ENCODE measurements at regions not wholly inside any gene's neighbourhood (a gene's known extent, or its start where the extent isn't known, plus 50 kb on each side); places are given as distances from the start of the nearest gene placed in this dataset.
"Not testable (repeated sequence)": the region's sequence is repeated elsewhere in the genome, so short reads cannot be mapped to it uniquely, and the experiment has no call there.

GRCh38 chr9:30039712-30040111, 2344.7 kb upstream of the ACO1 start:
- intact Hi-C loops (cut with DNase I) = loop anchor here in 1 of 10 donors (10.0 kb wide), 1 partner anchor 55 kb away; no protein-coding TSS in a partner anchor
- H3K4me1 ChIP-seq = no peaks in the 10 kb centered on the region
- H3K27me3 ChIP-seq = no peaks in the 10 kb centered on the region
- TF ChIP-seq CTCF (IDR thresholded peaks at IDR 0.05) = no peak
- ATAC-seq (no peak), DNase-seq (no peak)
- H3K36me3 ChIP-seq = no peaks in the 10 kb centered on the region
- H3K27ac ChIP-seq = no peak overlapping the region
- H3K9me3 ChIP-seq = no peaks in the 10 kb centered on the region
- H3K4me3 ChIP-seq = no peak overlapping the region
- WGBS, 2 donors = 57 to 61% methylated on average over 1 of the region's 1 CpG

DNA sequence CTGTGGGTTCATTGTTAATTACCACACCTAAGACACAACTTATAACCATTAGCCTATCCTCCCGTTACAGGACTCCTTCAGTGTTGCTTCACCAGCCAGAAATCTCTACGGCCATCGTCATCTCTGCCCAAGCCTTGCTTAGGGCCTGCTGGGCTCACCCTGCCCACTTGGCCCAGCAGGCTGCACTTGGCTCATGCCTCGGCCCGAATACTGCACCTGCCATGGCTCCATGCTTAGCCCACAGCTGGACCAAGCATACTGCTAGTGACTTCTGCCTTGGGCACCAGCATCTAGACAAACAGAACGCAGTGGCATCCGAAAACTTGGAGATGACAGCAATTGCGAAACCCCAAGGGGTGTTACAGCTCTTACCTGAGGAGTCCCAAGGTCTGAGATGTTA, 2336.0 kb upstream of the ACO1 start:
- Histone ChIP-seq H3K27ac (no peak overlapping the region), H3K9me3 (peaks cover 0 to 2% (median 0%) of the 10 kb centered on the region in 11 donors), H3K27me3 (no peaks in the 10 kb centered on the region), H3K4me1 (no peaks in the 10 kb centered on the region), H3K4me3 (no peak overlapping the region), H3K36me3 (no peaks in the 10 kb centered on the region)
- no peak for ATAC-seq
- 72 to 85% methylated on average over 8 of the region's 8 CpGs for WGBS, 2 donors
- no peak for TF ChIP-seq CTCF (IDR thresholded peaks at IDR 0.05)
- no peak for DNase-seq
- intact Hi-C loops (cut with DNase I) = no loop called here

DNA sequence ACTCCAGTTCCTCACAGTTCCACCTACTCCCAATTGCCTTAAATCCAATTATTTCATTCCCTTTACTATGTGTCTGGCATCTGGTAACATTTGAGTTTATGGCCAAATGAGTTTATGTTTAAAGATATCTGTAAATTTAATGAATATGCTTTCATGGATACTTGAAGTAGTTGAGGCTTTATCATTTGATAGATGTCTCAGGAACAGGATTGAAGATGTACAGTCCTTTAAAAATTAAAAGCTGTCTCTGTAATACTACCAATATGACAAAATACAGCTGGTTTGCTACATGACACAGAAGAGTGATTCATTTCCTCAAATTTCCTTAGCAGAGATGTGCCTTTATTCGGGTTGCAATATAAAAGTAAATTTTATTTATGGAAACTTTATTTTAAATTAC, 2326.0 kb upstream of the ACO1 start:
- no peaks in the 10 kb centered on the region for H3K27me3 ChIP-seq
- no peaks in the 10 kb centered on the region for H3K9me3 ChIP-seq
- ATAC-seq = no peak
- no peak overlapping the region for H3K27ac ChIP-seq
- intact Hi-C loops (cut with DNase I) = no loop called here
- H3K4me1 ChIP-seq = no peaks in the 10 kb centered on the region
- no peak for TF ChIP-seq CTCF (IDR thresholded peaks at IDR 0.05)
- H3K4me3 ChIP-seq = no peak overlapping the region
- WGBS, 2 donors = 39 to 47% methylated on average over 1 of the region's 1 CpG
- DNase-seq = no peak
- no peaks in the 10 kb centered on the region for H3K36me3 ChIP-seq

GRCh38 chr9:30060976-30061375, 2323.5 kb upstream of the ACO1 start:
- H3K9me3 ChIP-seq = no peaks in the 10 kb centered on the region
- intact Hi-C loops (cut with DNase I) = no loop called here
- no peak overlapping the region for H3K4me3 ChIP-seq
- no peak overlapping the region for H3K27ac ChIP-seq
- H3K36me3 ChIP-seq = no peaks in the 10 kb centered on the region
- TF ChIP-seq CTCF (IDR thresholded peaks at IDR 0.05) = no peak
- DNase-seq (no peak), ATAC-seq (no peak)
- H3K27me3 ChIP-seq = no peaks in the 10 kb centered on the region
- H3K4me1 ChIP-seq = no peaks in the 10 kb centered on the region

- Histone ChIP-seq H3K4me1 (no peaks in the 10 kb centered on the region), H3K27ac (no peak overlapping the region), H3K9me3 (no peaks in the 10 kb centered on the region), H3K36me3 (no peaks in the 10 kb centered on the region), H3K4me3 (no peak overlapping the region), H3K27me3 (no peaks in the 10 kb centered on the region)
- no peak for TF ChIP-seq CTCF (IDR thresholded peaks at IDR 0.05)
- DNase-seq (no peak), ATAC-seq (no peak)
- WGBS, 2 donors = 71 to 74% methylated on average over 8 of the region's 8 CpGs
- intact Hi-C loops (cut with DNase I) = no loop called here
These were observed 2318.6 kb upstream of the ACO1 start for GRCh38 chr9:30065888-30066287.

DNA sequence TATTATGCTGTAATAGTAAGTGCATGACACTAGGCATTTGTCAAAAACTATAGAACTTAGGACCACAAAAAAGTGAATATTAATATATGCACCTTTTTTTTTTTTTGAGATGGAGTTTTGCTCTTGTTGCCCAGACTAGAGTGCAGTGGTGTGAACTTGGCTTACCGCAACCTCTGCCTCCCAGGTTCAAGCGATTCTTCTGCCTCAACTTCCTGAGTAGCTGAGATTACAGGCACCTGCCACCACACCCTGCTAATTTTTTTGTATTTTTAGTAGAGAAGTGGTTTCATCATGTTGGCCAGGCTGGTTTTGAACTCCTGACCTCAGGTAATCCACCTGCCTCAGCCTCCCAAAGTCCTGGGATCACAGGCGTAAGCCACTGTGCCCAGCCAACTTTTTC, 2315.2 kb upstream of the ACO1 start:
- WGBS, 2 donors = 88 to 89% methylated on average over 3 of the region's 3 CpGs
- H3K36me3 ChIP-seq; H3K27ac ChIP-seq; intact Hi-C loops (cut with DNase I); H3K4me3 ChIP-seq; DNase-seq; H3K9me3 ChIP-seq; ATAC-seq; H3K4me1 ChIP-seq; H3K27me3 ChIP-seq: not testable (repeated sequence)
